ENCODE measurements at regions not wholly inside any gene's neighbourhood (a gene's known extent, or its start where the extent isn't known, plus 50 kb on each side); places are given as distances from the start of the nearest gene placed in this dataset.

DNA sequence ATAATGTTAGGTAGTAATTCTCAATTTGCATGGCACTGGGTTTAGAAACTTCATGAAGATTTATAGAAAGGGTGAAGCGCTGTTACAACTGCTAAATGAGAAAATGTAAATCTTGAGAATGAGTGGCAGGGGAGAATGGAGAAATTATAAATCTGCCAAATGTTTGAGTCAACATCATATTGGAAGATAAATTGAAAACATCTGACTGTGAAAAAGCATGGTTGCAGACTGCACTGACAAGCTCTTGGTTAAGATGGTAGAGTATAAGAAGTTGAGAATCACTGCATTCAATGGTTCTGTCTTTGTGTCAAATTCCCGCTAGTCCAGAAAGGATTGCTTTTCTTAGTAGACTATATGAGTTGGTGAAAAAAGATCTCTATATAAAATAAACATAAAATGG is 113.3 kb upstream of the DUSP10 start:
- no peak for TF ChIP-seq CTCF (IDR thresholded peaks at IDR 0.05; ENCODE audit: extremely low read depth, low read depth, low read length)

GRCh38 chr1:221851336-221851735 is 109.4 kb upstream of the DUSP10 start:
- H3K4me1 ChIP-seq (ENCODE audit: insufficient read depth, low read length): peaks cover 12% of the 10 kb centered on the region
- no peak for DNase-seq (ENCODE audit: insufficient read length, low spot score, missing footprints)
- H3K36me3 ChIP-seq (ENCODE audit: insufficient read depth, low read length): no peaks in the 10 kb centered on the region
- no peak for TF ChIP-seq CTCF (IDR thresholded peaks at IDR 0.05; ENCODE audit: extremely low read depth, low read depth, low read length)
- H3K9me3 ChIP-seq (ENCODE audit: low read depth, low read length): no peaks in the 10 kb centered on the region
- no peaks in the 10 kb centered on the region for H3K27me3 ChIP-seq (ENCODE audit: insufficient read depth, low read length)
- H3K79me2 ChIP-seq (ENCODE audit: insufficient read depth, low read length): no peaks in the 10 kb centered on the region
- H4K20me1 ChIP-seq (ENCODE audit: insufficient read depth, low read length): no peaks in the 10 kb centered on the region
- H2AFZ ChIP-seq (ENCODE audit: low read length): peak overlapping the region; percentile 51
- H3K4me3 ChIP-seq (ENCODE audit: insufficient read depth, low read length): no peak overlapping the region
- no peak overlapping the region for H3K4me2 ChIP-seq (ENCODE audit: insufficient read depth, low read length)
- peak overlapping the region; percentile 6 for H3K27ac ChIP-seq (ENCODE audit: low read depth, low read length)

More for the DNA sequence above, 113.3 kb upstream of the DUSP10 start:
- H3K4me1 ChIP-seq (ENCODE audit: insufficient read depth, low read length): peaks cover 22% of the 10 kb centered on the region
- H4K20me1 ChIP-seq (ENCODE audit: insufficient read depth, low read length): no peaks in the 10 kb centered on the region
- H2AFZ ChIP-seq (ENCODE audit: low read length): no peak overlapping the region
- H3K4me3 ChIP-seq (ENCODE audit: insufficient read depth, low read length): no peak overlapping the region
- no peaks in the 10 kb centered on the region for H3K9me3 ChIP-seq (ENCODE audit: low read depth, low read length)
- H3K27ac ChIP-seq (ENCODE audit: low read depth, low read length): no peak overlapping the region
- DNase-seq (ENCODE audit: insufficient read length, low spot score, missing footprints): no peak
- H3K27me3 ChIP-seq (ENCODE audit: insufficient read depth, low read length): no peaks in the 10 kb centered on the region
- no peaks in the 10 kb centered on the region for H3K79me2 ChIP-seq (ENCODE audit: insufficient read depth, low read length)
- H3K4me2 ChIP-seq (ENCODE audit: insufficient read depth, low read length): no peak overlapping the region
- H3K36me3 ChIP-seq (ENCODE audit: insufficient read depth, low read length): no peaks in the 10 kb centered on the region

DNA sequence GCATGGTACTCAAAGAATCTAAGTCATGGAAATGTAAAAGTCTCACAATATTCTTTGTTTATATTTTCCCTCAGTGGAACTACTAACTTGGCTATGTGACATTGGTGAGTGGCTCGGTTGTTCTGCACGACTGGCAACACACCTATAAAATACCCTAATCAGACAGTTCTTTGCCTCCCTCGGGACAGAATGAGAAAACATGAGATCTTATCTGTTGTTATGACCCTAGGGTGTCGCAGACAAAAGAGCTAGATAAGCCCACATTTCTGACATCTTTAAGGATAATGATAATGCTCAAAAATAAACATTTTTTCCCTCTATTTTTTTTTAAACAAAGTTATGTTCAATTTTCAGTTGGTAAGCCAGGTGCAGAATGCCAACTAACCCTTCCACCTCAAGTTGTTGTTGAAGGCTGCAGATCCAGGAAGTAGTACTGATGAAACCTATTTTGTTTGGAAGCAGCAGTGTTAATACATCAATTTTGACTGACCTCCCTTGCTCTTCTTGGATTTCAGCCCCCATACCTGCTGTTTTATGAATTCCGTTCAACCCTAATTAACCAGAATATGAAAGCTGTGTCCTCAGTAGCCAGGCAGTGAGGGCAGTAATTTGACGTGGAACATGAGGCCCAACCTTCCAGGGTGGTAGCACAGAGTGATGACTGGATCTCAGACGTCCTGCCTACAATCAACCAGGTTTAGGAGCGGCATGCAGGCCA is 108.7 kb upstream of the DUSP10 start:
- no peak overlapping the region for H3K4me2 ChIP-seq (ENCODE audit: insufficient read depth, low read length)
- no peaks in the 10 kb centered on the region for H3K79me2 ChIP-seq (ENCODE audit: insufficient read depth, low read length)
- no peak overlapping the region for H3K4me3 ChIP-seq (ENCODE audit: insufficient read depth, low read length)
- peak; percentile 49 for DNase-seq (ENCODE audit: insufficient read length, low spot score, missing footprints)
- no peaks in the 10 kb centered on the region for H3K36me3 ChIP-seq (ENCODE audit: insufficient read depth, low read length)
- H2AFZ ChIP-seq (ENCODE audit: low read length): peak overlapping the region; percentile 51
- H3K27me3 ChIP-seq (ENCODE audit: insufficient read depth, low read length): no peaks in the 10 kb centered on the region
- peak overlapping the region; percentile 6 for H3K27ac ChIP-seq (ENCODE audit: low read depth, low read length)
- peaks cover 12% of the 10 kb centered on the region for H3K4me1 ChIP-seq (ENCODE audit: insufficient read depth, low read length)
- no peaks in the 10 kb centered on the region for H3K9me3 ChIP-seq (ENCODE audit: low read depth, low read length)
- H4K20me1 ChIP-seq (ENCODE audit: insufficient read depth, low read length): no peaks in the 10 kb centered on the region
- TF ChIP-seq CTCF (IDR thresholded peaks at IDR 0.05; ENCODE audit: extremely low read depth, low read depth, low read length): no peak

DNA sequence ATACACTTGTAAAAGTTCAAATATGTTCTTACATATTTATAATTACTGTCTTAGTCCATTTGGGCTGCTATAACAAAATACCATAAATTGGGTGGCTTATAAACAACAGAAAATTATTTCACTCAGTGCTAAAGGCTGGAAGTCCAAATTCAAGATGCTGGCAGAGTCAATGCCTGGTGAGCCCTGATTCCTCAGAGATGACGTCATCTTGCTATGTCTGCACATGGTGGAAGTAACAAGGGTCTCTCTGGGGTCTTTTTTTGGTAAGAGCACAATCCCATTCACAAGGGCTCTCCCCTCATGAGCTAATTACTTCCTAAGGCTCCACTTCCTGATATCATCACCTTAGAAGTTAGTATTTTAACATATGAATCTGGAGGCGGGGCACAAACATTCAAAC is 108.0 kb upstream of the DUSP10 start:
- Histone ChIP-seq H3K27me3 (ENCODE audit: insufficient read depth, low read length) (no peaks in the 10 kb centered on the region), H2AFZ (ENCODE audit: low read length) (no peak overlapping the region), H3K4me1 (ENCODE audit: insufficient read depth, low read length) (peaks cover 12% of the 10 kb centered on the region), H3K4me2 (ENCODE audit: insufficient read depth, low read length) (no peak overlapping the region), H3K79me2 (ENCODE audit: insufficient read depth, low read length) (no peaks in the 10 kb centered on the region), H3K27ac (ENCODE audit: low read depth, low read length) (no peak overlapping the region), H3K36me3 (ENCODE audit: insufficient read depth, low read length) (no peaks in the 10 kb centered on the region), H4K20me1 (ENCODE audit: insufficient read depth, low read length) (no peaks in the 10 kb centered on the region), H3K4me3 (ENCODE audit: insufficient read depth, low read length) (no peak overlapping the region), H3K9me3 (ENCODE audit: low read depth, low read length) (no peaks in the 10 kb centered on the region)
- TF ChIP-seq CTCF (IDR thresholded peaks at IDR 0.05; ENCODE audit: extremely low read depth, low read depth, low read length): no peak
- DNase-seq (ENCODE audit: insufficient read length, low spot score, missing footprints): no peak
